SK-N-SH (cell line): ENCODE measurements at regions not wholly inside any gene's neighbourhood (a gene's known extent, or its start where the extent isn't known, plus 50 kb on each side); places are given as distances from the start of the nearest gene placed in this dataset.

Source experiments
- CHD2 ChIP-seq: fragments of 150-350 bp; IDR thresholded peaks from 2 replicates; pipeline ENCODE4 v1.6.1; 2018; ENCODE audit warnings: low read length; ENCODE audit not compliant: partially characterized antibody
- CTCF ChIP-seq: fragments of 200-600 bp; sonication (generic); IDR thresholded peaks from 2 replicates; pipeline ENCODE4 v1.6.1; 2017; ENCODE audit warnings: antibody characterized with exemption, mild to moderate bottlenecking, moderate library complexity
- FOXJ3 ChIP-seq: sonication (generic); formaldehyde crosslinking; IDR thresholded peaks from 2 replicates; pipeline ENCODE4 v1.5.1; 2020; ENCODE audit warnings: mild to moderate bottlenecking, missing genetic modification reagents
- FOXM1 ChIP-seq: IDR thresholded peaks from 2 replicates; pipeline ENCODE4 v1.4.0; 2012; ENCODE audit warnings: low read depth, mild to moderate bottlenecking
- GABPA ChIP-seq: IDR thresholded peaks from 2 replicates; pipeline ENCODE4 v1.4.0; 2012; ENCODE audit warnings: low read depth, mild to moderate bottlenecking
- MAX ChIP-seq: IDR thresholded peaks from 2 replicates; pipeline ENCODE4 v1.4.0; 2012; ENCODE audit warnings: low read depth
- PBX3 ChIP-seq: IDR thresholded peaks from 2 replicates; pipeline ENCODE4; 2012
- POLR2AphosphoS5 ChIP-seq: IDR thresholded peaks from 2 replicates; pipeline ENCODE4 v1.6.1; 2012; ENCODE audit warnings: low read depth, low read length
- RAD21 ChIP-seq: IDR thresholded peaks from 2 replicates; pipeline ENCODE4 v1.6.1; 2012; ENCODE audit warnings: mild to moderate bottlenecking, low read length
- RXRA ChIP-seq: IDR thresholded peaks from 2 replicates; pipeline ENCODE4 v1.4.0; 2012; ENCODE audit warnings: low read depth, mild to moderate bottlenecking, borderline replicate concordance
- USF1 ChIP-seq: IDR thresholded peaks from 2 replicates; pipeline ENCODE4 v1.4.0; 2012; ENCODE audit warnings: low read depth, borderline replicate concordance

GRCh38 chr12:32032205-32032810, 73.1 kb downstream of the RESF1 start:
- TF ChIP-seq MAX (no peak), CTCF (no peak), RXRA (no peak), RAD21 (no peak), CHD2 (no peak), GABPA (no peak), PBX3 (no peak), FOXJ3 (CRISPR knock-in tag) (no peak), USF1 (no peak), FOXM1 (no peak), POLR2AphosphoS5 (no peak)
